ENCODE measurements at regions not wholly inside any gene's neighbourhood (a gene's known extent, or its start where the extent isn't known, plus 50 kb on each side); places are given as distances from the start of the nearest gene placed in this dataset.

GRCh38 chr2:38228753-38229152, 148.3 kb downstream of the ATL2 start:
- no peak overlapping the region for H3K4me3 ChIP-seq (ENCODE audit: low read depth, low read length)
- TF ChIP-seq, protein P1, sequence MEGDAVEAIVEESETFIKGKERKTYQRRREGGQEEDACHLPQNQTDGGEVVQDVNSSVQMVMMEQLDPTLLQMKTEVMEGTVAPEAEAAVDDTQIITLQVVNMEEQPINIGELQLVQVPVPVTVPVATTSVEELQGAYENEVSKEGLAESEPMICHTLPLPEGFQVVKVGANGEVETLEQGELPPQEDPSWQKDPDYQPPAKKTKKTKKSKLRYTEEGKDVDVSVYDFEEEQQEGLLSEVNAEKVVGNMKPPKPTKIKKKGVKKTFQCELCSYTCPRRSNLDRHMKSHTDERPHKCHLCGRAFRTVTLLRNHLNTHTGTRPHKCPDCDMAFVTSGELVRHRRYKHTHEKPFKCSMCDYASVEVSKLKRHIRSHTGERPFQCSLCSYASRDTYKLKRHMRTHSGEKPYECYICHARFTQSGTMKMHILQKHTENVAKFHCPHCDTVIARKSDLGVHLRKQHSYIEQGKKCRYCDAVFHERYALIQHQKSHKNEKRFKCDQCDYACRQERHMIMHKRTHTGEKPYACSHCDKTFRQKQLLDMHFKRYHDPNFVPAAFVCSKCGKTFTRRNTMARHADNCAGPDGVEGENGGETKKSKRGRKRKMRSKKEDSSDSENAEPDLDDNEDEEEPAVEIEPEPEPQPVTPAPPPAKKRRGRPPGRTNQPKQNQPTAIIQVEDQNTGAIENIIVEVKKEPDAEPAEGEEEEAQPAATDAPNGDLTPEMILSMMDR (conservative IDR thresholded peaks at IDR 0.05; ENCODE audit: low read depth, low read length): no peak

DNA sequence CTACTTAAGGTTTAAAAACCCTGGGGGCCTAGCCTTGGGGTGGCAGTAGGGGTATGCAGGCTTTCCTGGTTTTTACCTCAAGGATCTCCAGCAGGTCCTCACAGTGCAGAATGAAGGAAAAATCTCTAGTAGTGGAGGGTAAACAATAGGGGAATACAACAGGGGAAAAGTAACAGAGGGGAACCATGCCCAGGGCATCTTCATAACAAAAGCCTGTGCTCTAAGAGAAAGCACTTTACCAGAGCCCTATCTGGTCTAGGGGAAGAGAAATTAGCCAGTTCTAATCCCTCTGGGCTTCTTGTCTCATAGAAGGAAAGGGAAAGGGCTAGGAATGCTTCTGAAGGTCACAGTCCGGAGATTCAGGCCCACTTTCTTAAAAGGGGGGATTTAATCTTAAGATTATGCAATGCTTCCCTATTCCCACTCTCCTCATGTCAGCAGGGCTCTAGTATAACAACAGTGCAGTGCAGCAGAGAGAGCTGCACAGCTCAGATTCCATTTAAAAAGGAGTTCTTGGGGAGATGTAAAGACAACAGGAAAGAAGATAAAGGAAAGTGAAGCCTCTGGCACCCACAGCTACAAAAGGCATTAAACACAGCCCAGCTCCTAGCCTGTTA, 149.0 kb upstream of the CYP1B1 start:
- TF ChIP-seq, protein P1 (conservative IDR thresholded peaks at IDR 0.05; ENCODE audit: low read depth, low read length): no peak
- DNase-seq (ENCODE audit: low read depth): no peak
- H3K4me3 ChIP-seq (ENCODE audit: low read depth, low read length): no peak overlapping the region

More at GRCh38 chr2:38228753-38229152, 148.3 kb downstream of the ATL2 start:
- DNase-seq (ENCODE audit: low read depth): no peak

DNA sequence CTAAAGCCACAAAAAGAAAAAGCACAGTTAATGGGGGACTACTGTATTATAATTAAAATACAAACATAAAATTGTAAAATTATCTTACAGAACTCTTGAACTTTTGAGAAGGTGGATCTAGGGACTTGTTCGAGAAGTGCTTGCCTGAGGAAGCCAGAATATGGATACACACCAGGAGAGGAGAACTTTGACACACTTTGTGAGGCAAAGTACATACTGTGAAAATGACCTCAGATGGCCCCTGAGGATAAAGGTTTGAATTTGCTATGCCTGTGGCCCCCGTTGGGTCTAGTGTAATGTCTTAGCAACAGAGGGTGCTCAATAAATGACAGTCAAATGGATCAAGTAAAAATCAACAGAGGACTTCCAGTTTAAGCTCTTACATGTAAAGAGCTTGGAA, 148.2 kb upstream of the CYP1B1 start:
- no peak overlapping the region for H3K4me3 ChIP-seq (ENCODE audit: low read depth, low read length)
- no peak for DNase-seq (ENCODE audit: low read depth)
- TF ChIP-seq, protein P1 (conservative IDR thresholded peaks at IDR 0.05; ENCODE audit: low read depth, low read length): no peak

GRCh38 chr2:38223256-38223655, 147.3 kb upstream of the CYP1B1 start:
- TF ChIP-seq, protein P1 (conservative IDR thresholded peaks at IDR 0.05; ENCODE audit: low read depth, low read length): no peak
- no peak for DNase-seq (ENCODE audit: low read depth)
- H3K4me3 ChIP-seq (ENCODE audit: low read depth, low read length): no peak overlapping the region

- DNase-seq (ENCODE audit: low read depth): no peak
- TF ChIP-seq, protein P1 (conservative IDR thresholded peaks at IDR 0.05; ENCODE audit: low read depth, low read length): no peak
- no peak overlapping the region for H3K4me3 ChIP-seq (ENCODE audit: low read depth, low read length)
Observed at GRCh38 chr2:38220164-38220563, 144.2 kb upstream of the CYP1B1 start.

DNA sequence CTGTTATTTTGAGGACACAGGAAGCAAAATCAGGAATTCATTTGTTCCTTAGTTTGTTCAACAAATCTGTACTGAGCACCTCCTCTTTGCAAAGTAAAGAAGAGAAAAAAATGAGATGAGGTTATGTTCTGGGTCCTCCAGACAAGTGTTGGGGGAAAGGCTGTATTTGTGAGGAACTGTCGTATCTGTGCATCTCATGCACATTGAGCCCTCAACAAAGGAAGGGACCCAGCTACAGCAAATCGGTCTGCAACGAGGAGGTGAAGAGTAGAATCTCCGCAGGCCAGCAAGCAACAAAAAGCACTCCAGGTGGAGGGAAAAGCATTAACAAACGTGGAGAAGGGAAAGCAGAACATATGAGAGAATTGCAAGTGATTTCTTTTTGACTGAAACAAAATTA, 143.0 kb upstream of the CYP1B1 start:
- DNase-seq (ENCODE audit: low read depth): no peak
- no peak overlapping the region for H3K4me3 ChIP-seq (ENCODE audit: low read depth, low read length)
- TF ChIP-seq, protein P1 (conservative IDR thresholded peaks at IDR 0.05; ENCODE audit: low read depth, low read length): no peak

- H3K4me3 ChIP-seq (ENCODE audit: low read depth, low read length): no peak overlapping the region
- no peak for DNase-seq (ENCODE audit: low read depth)
- TF ChIP-seq, protein P1 (conservative IDR thresholded peaks at IDR 0.05; ENCODE audit: low read depth, low read length): no peak
Observed at GRCh38 chr2:38218591-38218991, 142.6 kb upstream of the CYP1B1 start.
